Endodermal cell (in vitro differentiated cells): ENCODE measurements at regions not wholly inside any gene's neighbourhood (a gene's known extent, or its start where the extent isn't known, plus 50 kb on each side); places are given as distances from the start of the nearest gene placed in this dataset.

ENCODE experiments used
- DNase-seq: peaks from one replicate; pipeline ENCODE4 v3.0.0-alpha.2; 2017
- H3K27ac ChIP-seq: 2 replicates; pipeline ENCODE4 v1.5.1; 2013; ENCODE audit warnings: mild to moderate bottlenecking, low read depth, low read length, moderate library complexity
- H3K27me3 ChIP-seq: 2 replicates; pipeline ENCODE4 v1.6.1; 2013; ENCODE audit warnings: mild to moderate bottlenecking, low read length, moderate library complexity; ENCODE audit not compliant: insufficient read depth, control insufficient read depth, poor library complexity, severe bottlenecking
- H3K36me3 ChIP-seq: 2 replicates; pipeline ENCODE4 v1.7.0; 2013; ENCODE audit warnings: mild to moderate bottlenecking, low read length, moderate library complexity; ENCODE audit not compliant: control insufficient read depth, insufficient read depth
- H3K4me1 ChIP-seq: one replicate; pipeline ENCODE4 v1.7.0; 2013; ENCODE audit warnings: low read length; ENCODE audit not compliant: control insufficient read depth, insufficient read depth
- H3K4me3 ChIP-seq: 2 replicates; pipeline ENCODE4 v1.5.1; 2013; ENCODE audit warnings: mild to moderate bottlenecking, low read length, moderate library complexity
- H3K9ac ChIP-seq: 2 replicates; pipeline ENCODE4 v1.6.1; 2013; ENCODE audit warnings: mild to moderate bottlenecking, low read length, moderate library complexity; ENCODE audit not compliant: poor library complexity, severe bottlenecking; ENCODE audit errors: extremely low read depth
- H3K9me3 ChIP-seq: 2 replicates; pipeline ENCODE4 v1.6.1; 2013; ENCODE audit warnings: mild to moderate bottlenecking, low read length, moderate library complexity; ENCODE audit not compliant: control insufficient read depth
- H3K27ac Mint-ChIP-seq: 2 replicates; pipeline ENCODE4 v1.8.0; 2020; ENCODE audit warnings: mixed read lengths
- H3K27me3 Mint-ChIP-seq: 2 replicates; pipeline ENCODE4 v1.8.0; 2021; ENCODE audit warnings: mild to moderate bottlenecking, mixed read lengths; ENCODE audit not compliant: insufficient read depth
- H3K36me3 Mint-ChIP-seq: 2 replicates; pipeline ENCODE4 v1.8.0; 2020; ENCODE audit warnings: low read depth, mixed read lengths
- H3K4me1 Mint-ChIP-seq: 2 replicates; pipeline ENCODE4 v1.8.0; 2020; ENCODE audit warnings: mixed read lengths
- H3K4me3 Mint-ChIP-seq: 2 replicates; pipeline ENCODE4 v1.8.0; 2020; ENCODE audit warnings: mild to moderate bottlenecking, moderate library complexity, mixed read lengths
- H3K9me3 Mint-ChIP-seq: 2 replicates; pipeline ENCODE4 v1.8.0; 2020; ENCODE audit warnings: mild to moderate bottlenecking, mixed read lengths
- WGBS, 2 experiments: methylation state at CpG; one replicate each; pipeline versions ENCODE4 v1.1.5 to v1.1.7; 2013; ENCODE audit warnings: missing lambda C conversion rate in 2 of 2, mixed read lengths in 1 of 2; ENCODE audit not compliant: insufficient coverage in 1 of 2, insufficient read length in 1 of 2; 5-methylcytosine and 5-hydroxymethylcytosine counted together
- TF ChIP-seq, protein P1 (sequence below): fragments of 200-600 bp; sonication (generic); conservative IDR thresholded peaks from 2 replicates; pipeline ENCODE4 v1.5.0; 2021; ENCODE audit warnings: antibody characterized with exemption, mild to moderate bottlenecking

DNA sequence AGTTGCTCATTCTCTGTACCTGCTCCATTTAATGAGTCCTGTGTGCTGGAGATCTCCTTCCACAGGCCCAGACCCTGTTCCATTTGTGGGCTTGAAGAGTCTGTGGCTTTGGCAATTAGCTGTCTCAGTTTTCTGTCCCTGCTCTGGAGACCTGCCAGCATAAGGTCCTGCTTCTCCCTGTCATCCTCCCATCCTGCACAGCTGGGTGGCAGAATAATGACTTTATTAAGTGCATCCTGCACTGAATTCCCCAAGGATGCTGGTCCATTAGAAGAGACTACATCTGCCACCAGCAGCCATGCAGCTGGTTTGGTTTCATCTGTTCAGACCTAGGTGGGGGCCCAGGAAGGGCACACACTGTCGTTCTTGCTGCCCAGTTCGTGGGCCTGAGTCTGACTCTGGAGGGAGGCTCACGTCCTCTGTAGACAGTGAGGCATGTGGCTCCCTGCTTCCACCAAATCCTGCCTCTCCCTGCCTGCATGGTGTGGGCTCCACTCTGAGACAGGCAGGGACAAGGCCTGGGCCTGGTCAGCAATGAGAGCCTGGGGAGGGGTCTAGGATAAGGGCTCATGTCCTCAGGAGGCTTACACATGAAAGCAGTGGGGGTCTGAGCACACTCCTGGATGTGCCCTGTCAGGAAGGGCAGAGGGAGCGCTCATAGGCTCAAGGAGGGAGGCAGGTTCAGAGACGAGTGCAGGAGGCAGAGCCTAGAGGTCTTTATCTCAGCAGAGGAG lies 78.4 kb upstream of the PRR23E start:
- WGBS, 2 experiments = 80 to 90% methylated on average over 3 to 5 of the region's 5 CpGs

DNA sequence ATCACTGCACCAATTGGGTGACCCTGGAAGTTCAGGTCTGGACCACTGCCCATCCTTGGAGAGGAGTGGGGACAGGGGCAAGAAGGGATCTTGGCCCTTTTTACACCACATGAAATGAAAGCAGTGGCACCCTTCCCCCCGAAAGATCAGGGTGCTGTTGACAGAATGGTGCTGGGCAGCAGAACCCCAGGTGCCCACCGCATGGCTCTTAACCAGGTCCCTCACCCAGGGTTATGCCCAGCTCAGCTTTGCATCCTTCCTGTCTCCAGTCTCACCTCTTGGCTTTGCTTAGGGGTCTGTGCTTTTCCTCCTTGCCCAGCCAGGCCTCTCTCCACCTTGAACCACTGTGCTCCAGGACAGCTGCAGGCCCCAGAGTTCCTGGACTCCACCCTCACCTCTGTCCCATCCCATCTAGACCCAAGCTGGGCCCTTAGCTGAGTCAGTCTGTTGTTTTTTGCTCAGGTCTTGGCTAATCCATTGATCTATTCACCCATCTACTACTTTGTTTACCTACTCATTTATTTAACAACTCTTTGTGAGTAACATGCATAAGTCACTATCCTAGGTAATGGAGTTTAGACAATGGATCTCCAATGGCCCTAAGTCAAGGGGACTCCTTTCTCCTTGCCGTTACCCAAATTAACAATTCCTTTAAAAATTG lies 77.1 kb upstream of the PRR23E start:
- Histone ChIP-seq H3K36me3 (no peaks in the 10 kb centered on the region), H3K27me3 (no peaks in the 10 kb centered on the region), H3K9ac (no peak overlapping the region), H3K4me1 (no peaks in the 10 kb centered on the region), H3K27ac (no peak overlapping the region), H3K4me3 (no peak overlapping the region), H3K9me3 (peaks cover 26% of the 10 kb centered on the region)
- peaks cover 5% of the 10 kb centered on the region for H3K36me3 Mint-ChIP-seq
- no peak overlapping the region for H3K4me3 Mint-ChIP-seq
- no peak overlapping the region for H3K27ac Mint-ChIP-seq
- DNase-seq = peak; percentile 10
- H3K9me3 Mint-ChIP-seq = peaks cover 20% of the 10 kb centered on the region
- 91 to 100% methylated on average over 1 to 2 of the region's 3 CpGs for WGBS, 2 experiments
- no peaks in the 10 kb centered on the region for H3K27me3 Mint-ChIP-seq
- no peaks in the 10 kb centered on the region for H3K4me1 Mint-ChIP-seq
- TF ChIP-seq, protein P1, sequence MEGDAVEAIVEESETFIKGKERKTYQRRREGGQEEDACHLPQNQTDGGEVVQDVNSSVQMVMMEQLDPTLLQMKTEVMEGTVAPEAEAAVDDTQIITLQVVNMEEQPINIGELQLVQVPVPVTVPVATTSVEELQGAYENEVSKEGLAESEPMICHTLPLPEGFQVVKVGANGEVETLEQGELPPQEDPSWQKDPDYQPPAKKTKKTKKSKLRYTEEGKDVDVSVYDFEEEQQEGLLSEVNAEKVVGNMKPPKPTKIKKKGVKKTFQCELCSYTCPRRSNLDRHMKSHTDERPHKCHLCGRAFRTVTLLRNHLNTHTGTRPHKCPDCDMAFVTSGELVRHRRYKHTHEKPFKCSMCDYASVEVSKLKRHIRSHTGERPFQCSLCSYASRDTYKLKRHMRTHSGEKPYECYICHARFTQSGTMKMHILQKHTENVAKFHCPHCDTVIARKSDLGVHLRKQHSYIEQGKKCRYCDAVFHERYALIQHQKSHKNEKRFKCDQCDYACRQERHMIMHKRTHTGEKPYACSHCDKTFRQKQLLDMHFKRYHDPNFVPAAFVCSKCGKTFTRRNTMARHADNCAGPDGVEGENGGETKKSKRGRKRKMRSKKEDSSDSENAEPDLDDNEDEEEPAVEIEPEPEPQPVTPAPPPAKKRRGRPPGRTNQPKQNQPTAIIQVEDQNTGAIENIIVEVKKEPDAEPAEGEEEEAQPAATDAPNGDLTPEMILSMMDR = no peak

More for the DNA sequence above, 78.4 kb upstream of the PRR23E start:
- Histone ChIP-seq H3K27me3 (no peaks in the 10 kb centered on the region), H3K9ac (no peak overlapping the region), H3K36me3 (no peaks in the 10 kb centered on the region), H3K4me1 (no peaks in the 10 kb centered on the region), H3K9me3 (peaks cover 26% of the 10 kb centered on the region), H3K4me3 (no peak overlapping the region), H3K27ac (no peak overlapping the region)
- Mint-ChIP-seq H3K9me3 (peaks cover 24% of the 10 kb centered on the region), H3K27me3 (no peaks in the 10 kb centered on the region), H3K4me3 (no peak overlapping the region), H3K36me3 (peaks cover 5% of the 10 kb centered on the region), H3K4me1 (no peaks in the 10 kb centered on the region), H3K27ac (no peak overlapping the region)
- TF ChIP-seq, protein P1 = no peak
- DNase-seq = peak; percentile 34

GRCh38 chr3:127118366-127118765 lies 74.6 kb upstream of the PRR23E start:
- Mint-ChIP-seq H3K27ac (no peak overlapping the region), H3K36me3 (no peaks in the 10 kb centered on the region), H3K9me3 (no peaks in the 10 kb centered on the region), H3K27me3 (no peaks in the 10 kb centered on the region), H3K4me1 (no peaks in the 10 kb centered on the region), H3K4me3 (no peak overlapping the region)
- no peak overlapping the region for H3K9ac ChIP-seq
- WGBS, 2 experiments = 89 to 94% methylated on average over 3 of the region's 3 CpGs
- TF ChIP-seq, protein P1 = no peak
- no peak for DNase-seq
- H3K4me3 ChIP-seq = no peak overlapping the region
- no peaks in the 10 kb centered on the region for H3K36me3 ChIP-seq
- H3K27ac ChIP-seq = no peak overlapping the region
- peaks cover 3% of the 10 kb centered on the region for H3K9me3 ChIP-seq
- H3K4me1 ChIP-seq = no peaks in the 10 kb centered on the region
- H3K27me3 ChIP-seq = no peaks in the 10 kb centered on the region
